ENCODE measurements at regions not wholly inside any gene's neighbourhood (a gene's known extent, or its start where the extent isn't known, plus 50 kb on each side); places are given as distances from the start of the nearest gene placed in this dataset.

DNA sequence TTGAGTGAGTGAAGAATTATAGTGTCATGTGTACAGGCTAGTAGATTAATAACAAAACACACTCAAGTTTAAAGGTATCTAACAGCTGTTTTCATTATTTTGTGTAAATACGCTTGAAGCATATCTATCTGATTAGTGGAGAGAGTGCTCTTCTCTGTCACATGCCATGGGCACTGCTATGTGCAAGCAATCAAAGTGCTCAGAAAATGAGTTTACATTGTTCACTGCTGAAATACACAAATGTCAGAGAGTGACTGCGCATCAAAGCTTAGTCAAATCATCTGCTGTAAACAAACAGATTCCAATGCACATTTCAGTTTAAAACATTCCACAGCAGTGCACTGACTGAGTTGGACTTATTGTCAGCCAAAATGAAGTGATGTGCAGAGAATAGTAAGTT is 423.4 kb downstream of the ZEB2 start:
- H3K27ac ChIP-seq = no peak overlapping the region

DNA sequence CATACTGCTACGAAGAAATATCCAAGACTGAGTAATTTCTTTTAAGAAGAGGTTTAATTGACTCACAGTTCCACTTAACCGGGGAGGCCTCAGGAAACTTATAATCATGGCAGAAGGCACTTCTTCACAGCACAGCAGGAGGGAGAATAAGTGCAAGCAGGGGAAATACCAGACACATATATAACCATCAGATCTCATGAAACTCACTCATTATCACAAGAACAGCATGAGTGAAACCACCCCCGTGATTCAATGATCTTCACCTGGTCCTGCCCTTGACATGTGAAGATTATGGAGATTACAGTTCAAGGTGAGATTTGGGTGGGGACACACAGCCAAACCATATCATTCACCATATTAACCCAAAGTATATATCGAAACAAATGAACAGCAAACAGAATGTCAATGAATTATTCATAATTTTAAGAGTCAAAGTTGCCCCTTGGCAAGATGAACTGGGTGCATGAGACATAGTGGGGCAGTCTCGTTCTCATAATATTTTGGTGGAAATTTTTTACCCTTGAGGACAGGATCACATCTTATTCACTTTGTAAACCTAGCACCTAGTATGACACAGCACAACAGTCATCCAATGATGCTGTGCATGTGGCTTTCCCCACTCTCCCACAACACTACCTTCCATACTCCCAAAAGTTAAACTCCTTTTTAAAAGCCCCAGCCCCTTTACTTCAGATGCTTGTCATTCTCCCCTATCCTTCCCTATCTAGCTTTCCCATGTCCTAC is 425.3 kb downstream of the ZEB2 start:
- H3K27ac ChIP-seq = no peak overlapping the region
- no peak for TF ChIP-seq ZFX (IDR thresholded peaks at IDR 0.05)
- TF ChIP-seq, protein P1, sequence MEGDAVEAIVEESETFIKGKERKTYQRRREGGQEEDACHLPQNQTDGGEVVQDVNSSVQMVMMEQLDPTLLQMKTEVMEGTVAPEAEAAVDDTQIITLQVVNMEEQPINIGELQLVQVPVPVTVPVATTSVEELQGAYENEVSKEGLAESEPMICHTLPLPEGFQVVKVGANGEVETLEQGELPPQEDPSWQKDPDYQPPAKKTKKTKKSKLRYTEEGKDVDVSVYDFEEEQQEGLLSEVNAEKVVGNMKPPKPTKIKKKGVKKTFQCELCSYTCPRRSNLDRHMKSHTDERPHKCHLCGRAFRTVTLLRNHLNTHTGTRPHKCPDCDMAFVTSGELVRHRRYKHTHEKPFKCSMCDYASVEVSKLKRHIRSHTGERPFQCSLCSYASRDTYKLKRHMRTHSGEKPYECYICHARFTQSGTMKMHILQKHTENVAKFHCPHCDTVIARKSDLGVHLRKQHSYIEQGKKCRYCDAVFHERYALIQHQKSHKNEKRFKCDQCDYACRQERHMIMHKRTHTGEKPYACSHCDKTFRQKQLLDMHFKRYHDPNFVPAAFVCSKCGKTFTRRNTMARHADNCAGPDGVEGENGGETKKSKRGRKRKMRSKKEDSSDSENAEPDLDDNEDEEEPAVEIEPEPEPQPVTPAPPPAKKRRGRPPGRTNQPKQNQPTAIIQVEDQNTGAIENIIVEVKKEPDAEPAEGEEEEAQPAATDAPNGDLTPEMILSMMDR (conservative IDR thresholded peaks at IDR 0.05) = no peak

More for the DNA sequence above, 423.4 kb downstream of the ZEB2 start:
- TF ChIP-seq ZFX (IDR thresholded peaks at IDR 0.05) = no peak
- TF ChIP-seq, protein P1 (conservative IDR thresholded peaks at IDR 0.05) = no peak

DNA sequence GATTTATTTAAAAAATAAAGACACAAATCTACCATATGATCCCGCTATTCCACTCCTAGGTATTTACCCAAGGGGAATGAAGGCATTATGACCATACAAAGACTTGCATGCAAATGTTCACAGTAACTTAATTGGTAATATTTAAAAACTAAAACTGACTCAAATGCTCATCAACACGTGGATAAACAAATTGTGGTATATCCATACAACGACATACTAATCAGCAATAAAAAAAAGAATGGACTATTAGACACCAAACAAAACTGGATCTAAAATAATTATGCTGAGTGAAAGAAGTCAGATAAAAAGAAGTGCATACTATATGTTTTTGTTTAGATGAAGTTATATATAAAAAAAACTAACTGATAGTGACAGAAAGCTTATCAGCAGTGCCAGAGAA is 428.3 kb downstream of the ZEB2 start:
- no peak overlapping the region for H3K27ac ChIP-seq
- TF ChIP-seq, protein P1 (conservative IDR thresholded peaks at IDR 0.05) = no peak
- no peak for TF ChIP-seq ZFX (IDR thresholded peaks at IDR 0.05)

DNA sequence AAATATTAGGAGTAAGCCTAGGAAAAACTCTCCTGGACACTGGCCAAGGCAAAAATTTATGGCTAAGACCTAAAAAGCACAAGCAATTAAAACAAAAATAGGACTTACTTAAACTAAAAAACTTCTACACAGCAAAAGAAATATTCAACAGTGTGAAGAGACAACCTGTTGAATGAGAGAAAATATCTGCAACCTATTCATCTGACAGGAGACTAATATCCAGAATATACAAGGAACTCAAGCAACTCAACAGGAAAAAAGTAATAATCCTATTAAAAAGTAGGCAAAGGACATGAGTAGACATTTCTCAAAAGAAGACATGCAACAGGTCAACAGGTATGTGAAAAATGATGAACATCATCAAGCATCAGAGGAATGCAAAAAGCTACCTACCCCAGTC is 431.1 kb downstream of the ZEB2 start:
- H3K27ac ChIP-seq = no peak overlapping the region
- no peak for TF ChIP-seq ZFX (IDR thresholded peaks at IDR 0.05)
- TF ChIP-seq, protein P1 (conservative IDR thresholded peaks at IDR 0.05) = no peak

DNA sequence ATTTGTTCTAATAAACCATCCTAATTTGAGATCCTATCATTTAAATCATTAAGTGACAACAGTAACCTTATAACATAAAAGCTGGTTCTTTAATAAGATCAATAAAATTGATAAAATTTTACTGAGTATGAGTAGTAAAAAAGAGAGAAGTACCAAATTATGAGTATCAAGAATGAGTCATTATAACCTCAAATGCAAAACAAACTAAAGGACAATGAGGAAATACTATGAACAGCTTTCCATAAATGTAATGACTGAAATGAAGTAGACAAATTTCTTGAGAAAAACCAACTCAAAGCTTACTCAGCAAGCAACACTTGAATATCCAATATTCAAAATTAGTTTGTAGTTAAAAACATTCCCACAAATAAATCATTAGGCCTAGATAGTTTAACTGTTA is 433.0 kb downstream of the ZEB2 start:
- no peak overlapping the region for H3K27ac ChIP-seq
- TF ChIP-seq ZFX (IDR thresholded peaks at IDR 0.05) = no peak
- TF ChIP-seq, protein P1 (conservative IDR thresholded peaks at IDR 0.05) = no peak

DNA sequence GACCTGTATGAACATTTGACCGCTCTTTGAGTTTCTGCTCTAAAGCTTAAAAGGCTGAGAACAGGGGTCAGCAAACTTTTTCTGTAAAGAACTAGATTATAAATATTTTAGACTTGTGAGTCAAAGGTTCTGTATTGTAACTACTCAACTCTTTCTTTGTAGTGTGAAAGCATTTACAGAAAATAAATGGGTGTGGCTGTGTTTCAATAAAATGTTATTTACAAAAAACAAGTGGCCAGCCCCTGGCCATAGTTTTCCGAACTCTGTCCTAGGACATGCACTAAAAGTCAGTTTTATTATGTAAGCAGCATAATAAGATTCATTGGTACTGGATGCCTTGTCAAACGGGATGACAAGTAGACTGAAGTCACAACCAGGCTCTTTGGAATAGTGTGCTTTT is 434.9 kb downstream of the ZEB2 start:
- TF ChIP-seq, protein P1 (conservative IDR thresholded peaks at IDR 0.05) = no peak
- no peak for TF ChIP-seq ZFX (IDR thresholded peaks at IDR 0.05)
- H3K27ac ChIP-seq = no peak overlapping the region

DNA sequence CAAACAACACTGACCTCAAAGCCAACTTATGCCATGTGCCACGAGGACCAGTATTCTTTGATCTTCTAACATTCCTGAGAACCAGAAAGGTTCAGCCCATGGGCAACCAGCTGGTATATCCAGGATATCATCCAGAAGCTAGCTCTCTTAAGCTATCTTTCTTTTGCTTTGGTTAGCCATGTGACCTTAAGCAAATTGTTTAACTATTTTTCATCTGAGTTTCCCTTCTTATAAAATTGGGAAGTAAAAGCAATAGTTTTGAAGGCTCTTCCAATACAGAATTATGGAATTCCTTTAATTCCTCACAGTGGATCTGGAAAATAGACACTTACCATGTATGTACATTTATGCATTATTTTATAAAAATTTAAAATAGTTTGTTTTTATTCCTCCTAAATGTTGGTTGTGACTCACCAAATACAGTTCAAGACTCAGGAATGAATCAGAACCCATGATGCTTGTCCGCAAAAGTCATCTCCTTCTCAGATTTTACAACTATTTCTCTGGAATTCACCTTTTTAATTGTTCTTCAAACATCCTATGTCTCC is 435.7 kb downstream of the ZEB2 start:
- TF ChIP-seq, protein P1 (conservative IDR thresholded peaks at IDR 0.05) = no peak
- TF ChIP-seq ZFX (IDR thresholded peaks at IDR 0.05) = no peak
- no peak overlapping the region for H3K27ac ChIP-seq

All from C4-2B (cell line).